Neural crest cell (in vitro differentiated cells): ENCODE measurements at regions not wholly inside any gene's neighbourhood (a gene's known extent, or its start where the extent isn't known, plus 50 kb on each side); places are given as distances from the start of the nearest gene placed in this dataset.

Source experiments
- DNase-seq: peaks from one replicate; pipeline ENCODE4 v3.0.0; 2021; ENCODE audit warnings: low read depth, mixed read lengths, low spot score
- H3K27ac Mint-ChIP-seq: one replicate; pipeline ENCODE4 v1.8.0; 2021; ENCODE audit warnings: mild to moderate bottlenecking, mixed read lengths; ENCODE audit not compliant: unreplicated experiment
- H3K27me3 Mint-ChIP-seq: 2 replicates; pipeline ENCODE4 v1.8.0; 2021; ENCODE audit warnings: low read depth, mild to moderate bottlenecking, mixed read lengths
- H3K36me3 Mint-ChIP-seq: 2 replicates; pipeline ENCODE4 v1.8.0; 2021; ENCODE audit warnings: low read depth, mild to moderate bottlenecking, mixed read lengths
- H3K4me1 Mint-ChIP-seq: 2 replicates; pipeline ENCODE4 v1.8.0; 2021; ENCODE audit warnings: mixed read lengths
- H3K4me3 Mint-ChIP-seq: one replicate; pipeline ENCODE4 v1.8.0; 2021; ENCODE audit warnings: mild to moderate bottlenecking, mixed read lengths
- H3K9me3 Mint-ChIP-seq: 2 replicates; pipeline ENCODE4 v1.8.0; 2021; ENCODE audit warnings: mixed read lengths
- TF ChIP-seq, protein P1 (sequence below): fragments of 200-600 bp; sonication (generic); conservative IDR thresholded peaks from 2 replicates; pipeline ENCODE4 v1.5.0; 2021; ENCODE audit warnings: antibody characterized with exemption, mild to moderate bottlenecking

DNA sequence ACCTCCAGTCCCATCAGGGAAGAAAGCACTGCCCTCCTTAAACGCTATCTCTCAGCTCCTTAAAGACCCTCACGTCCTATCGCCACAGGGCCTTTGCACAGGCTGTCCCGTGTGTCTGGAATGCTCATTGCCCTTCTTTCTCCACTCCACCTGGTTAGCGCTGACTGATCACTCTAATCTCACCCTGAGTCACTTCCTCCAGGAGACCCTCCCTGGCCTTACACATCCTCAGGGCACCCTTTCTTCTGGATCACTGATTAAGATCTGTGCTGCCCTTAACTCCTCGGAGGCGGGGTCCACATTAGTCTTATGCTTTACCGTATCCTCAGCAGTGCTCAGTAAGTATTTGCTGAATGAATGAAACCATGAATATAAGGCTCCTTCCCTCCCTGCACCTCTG lies 94.7 kb downstream of the SYNE3 start:
- no peak for DNase-seq
- H3K27ac Mint-ChIP-seq, result no peak overlapping the region
- peaks cover 3% of the 10 kb centered on the region for H3K36me3 Mint-ChIP-seq
- no peak overlapping the region for H3K4me3 Mint-ChIP-seq
- peaks cover 8% of the 10 kb centered on the region for H3K9me3 Mint-ChIP-seq
- H3K4me1 Mint-ChIP-seq, result peaks cover 5% of the 10 kb centered on the region
- H3K27me3 Mint-ChIP-seq, result peaks cover 7% of the 10 kb centered on the region
- TF ChIP-seq, protein P1, sequence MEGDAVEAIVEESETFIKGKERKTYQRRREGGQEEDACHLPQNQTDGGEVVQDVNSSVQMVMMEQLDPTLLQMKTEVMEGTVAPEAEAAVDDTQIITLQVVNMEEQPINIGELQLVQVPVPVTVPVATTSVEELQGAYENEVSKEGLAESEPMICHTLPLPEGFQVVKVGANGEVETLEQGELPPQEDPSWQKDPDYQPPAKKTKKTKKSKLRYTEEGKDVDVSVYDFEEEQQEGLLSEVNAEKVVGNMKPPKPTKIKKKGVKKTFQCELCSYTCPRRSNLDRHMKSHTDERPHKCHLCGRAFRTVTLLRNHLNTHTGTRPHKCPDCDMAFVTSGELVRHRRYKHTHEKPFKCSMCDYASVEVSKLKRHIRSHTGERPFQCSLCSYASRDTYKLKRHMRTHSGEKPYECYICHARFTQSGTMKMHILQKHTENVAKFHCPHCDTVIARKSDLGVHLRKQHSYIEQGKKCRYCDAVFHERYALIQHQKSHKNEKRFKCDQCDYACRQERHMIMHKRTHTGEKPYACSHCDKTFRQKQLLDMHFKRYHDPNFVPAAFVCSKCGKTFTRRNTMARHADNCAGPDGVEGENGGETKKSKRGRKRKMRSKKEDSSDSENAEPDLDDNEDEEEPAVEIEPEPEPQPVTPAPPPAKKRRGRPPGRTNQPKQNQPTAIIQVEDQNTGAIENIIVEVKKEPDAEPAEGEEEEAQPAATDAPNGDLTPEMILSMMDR, result no peak

DNA sequence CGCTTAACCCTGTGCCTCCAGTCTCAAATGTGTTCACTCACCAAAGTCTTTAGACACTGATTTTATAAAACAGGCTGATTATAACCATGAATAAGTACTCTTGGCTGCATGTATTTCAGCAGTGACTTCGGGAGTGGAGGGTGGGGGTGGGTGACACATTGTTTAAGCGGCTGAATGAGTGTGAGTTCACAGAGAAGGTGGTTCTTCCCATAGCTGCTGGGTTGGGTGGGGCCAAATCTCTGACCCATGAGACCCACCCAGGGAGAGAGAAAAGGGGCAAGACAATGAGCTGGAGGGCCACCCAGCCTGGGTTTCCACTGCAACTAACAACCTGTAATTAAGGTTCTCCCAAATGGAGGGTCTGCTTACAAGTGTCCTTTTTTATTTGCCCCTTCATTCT lies 96.4 kb downstream of the SYNE3 start:
- H3K4me1 Mint-ChIP-seq, result no peaks in the 10 kb centered on the region

DNA sequence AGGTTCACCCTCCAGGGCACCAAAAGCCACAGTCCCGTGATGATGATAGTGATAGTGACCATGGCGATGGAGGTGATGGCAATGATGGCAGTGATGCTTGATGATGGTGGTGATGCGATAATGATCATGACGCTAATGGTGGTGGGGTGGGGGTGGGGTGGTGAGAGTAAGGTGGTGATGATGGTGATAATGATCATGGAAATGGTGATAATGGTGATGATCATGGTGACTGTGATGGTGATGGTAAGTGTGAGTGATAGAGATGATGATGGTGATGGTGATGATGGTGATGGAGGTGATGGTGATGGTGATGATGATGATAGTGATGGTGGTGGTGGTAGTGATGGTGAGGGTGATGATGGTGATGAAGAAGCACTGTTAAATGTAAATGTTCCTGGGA lies 96.9 kb downstream of the SYNE3 start:
- H3K27me3 Mint-ChIP-seq, result peaks cover 7% of the 10 kb centered on the region
- DNase-seq, result no peak
- no peaks in the 10 kb centered on the region for H3K4me1 Mint-ChIP-seq
- TF ChIP-seq, protein P1, result no peak
- no peak overlapping the region for H3K4me3 Mint-ChIP-seq
- peaks cover 3% of the 10 kb centered on the region for H3K36me3 Mint-ChIP-seq
- H3K27ac Mint-ChIP-seq, result no peak overlapping the region
- peaks cover 8% of the 10 kb centered on the region for H3K9me3 Mint-ChIP-seq

More for the DNA sequence above, 96.4 kb downstream of the SYNE3 start:
- H3K27ac Mint-ChIP-seq, result no peak overlapping the region
- TF ChIP-seq, protein P1, result no peak
- peaks cover 8% of the 10 kb centered on the region for H3K9me3 Mint-ChIP-seq
- peaks cover 7% of the 10 kb centered on the region for H3K27me3 Mint-ChIP-seq
- no peak overlapping the region for H3K4me3 Mint-ChIP-seq
- peaks cover 3% of the 10 kb centered on the region for H3K36me3 Mint-ChIP-seq
- DNase-seq, result no peak

DNA sequence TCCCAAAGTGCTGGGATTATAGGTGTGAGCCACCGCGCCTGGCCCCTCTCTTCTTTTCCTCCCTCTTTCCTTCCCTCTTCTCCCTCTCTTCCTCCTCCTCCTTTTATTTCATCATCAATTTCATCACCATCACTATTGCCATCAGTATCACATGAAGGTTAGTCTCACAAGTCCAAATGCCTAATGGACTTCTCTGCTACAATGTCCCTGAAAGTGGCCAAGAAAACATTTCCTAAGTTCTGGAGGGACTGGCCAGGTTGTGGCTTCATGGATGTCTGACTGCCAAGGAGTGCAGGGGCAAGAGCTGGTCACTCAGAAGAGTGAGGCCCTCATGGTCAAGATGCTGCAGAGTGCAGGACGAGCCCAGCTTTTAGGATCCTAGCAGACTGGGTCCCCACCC lies 97.6 kb downstream of the SYNE3 start:
- Mint-ChIP-seq H3K4me3 (no peak overlapping the region), H3K9me3 (peaks cover 8% of the 10 kb centered on the region), H3K4me1 (no peaks in the 10 kb centered on the region), H3K36me3 (peaks cover 3% of the 10 kb centered on the region), H3K27ac (no peak overlapping the region), H3K27me3 (peaks cover 7% of the 10 kb centered on the region)
- TF ChIP-seq, protein P1, result no peak
- DNase-seq, result no peak

DNA sequence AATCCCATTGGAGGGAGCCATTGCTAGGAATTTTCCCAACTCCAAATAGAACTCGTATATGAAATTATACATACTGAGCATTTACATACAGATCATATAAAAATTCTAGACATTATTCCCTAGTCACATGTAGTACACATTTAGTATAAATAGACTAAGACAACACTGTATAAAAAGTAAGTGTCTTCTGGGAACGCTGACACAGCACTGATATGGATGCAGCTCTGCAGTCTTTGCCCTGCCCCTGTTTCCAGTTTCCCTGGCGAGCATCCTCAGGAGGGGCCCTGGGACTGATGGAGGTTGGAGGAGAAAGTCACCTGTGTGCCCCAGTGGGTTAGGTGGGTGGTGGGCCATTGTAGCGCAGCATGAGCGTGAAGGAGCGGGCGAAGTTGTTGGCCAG lies 97.8 kb upstream of the CLMN start:
- H3K27me3 Mint-ChIP-seq, result peaks cover 7% of the 10 kb centered on the region
- no peak for DNase-seq
- no peaks in the 10 kb centered on the region for H3K4me1 Mint-ChIP-seq
- TF ChIP-seq, protein P1, result no peak
- H3K4me3 Mint-ChIP-seq, result no peak overlapping the region
- H3K36me3 Mint-ChIP-seq, result peaks cover 3% of the 10 kb centered on the region
- H3K27ac Mint-ChIP-seq, result no peak overlapping the region
- H3K9me3 Mint-ChIP-seq, result peaks cover 8% of the 10 kb centered on the region

DNA sequence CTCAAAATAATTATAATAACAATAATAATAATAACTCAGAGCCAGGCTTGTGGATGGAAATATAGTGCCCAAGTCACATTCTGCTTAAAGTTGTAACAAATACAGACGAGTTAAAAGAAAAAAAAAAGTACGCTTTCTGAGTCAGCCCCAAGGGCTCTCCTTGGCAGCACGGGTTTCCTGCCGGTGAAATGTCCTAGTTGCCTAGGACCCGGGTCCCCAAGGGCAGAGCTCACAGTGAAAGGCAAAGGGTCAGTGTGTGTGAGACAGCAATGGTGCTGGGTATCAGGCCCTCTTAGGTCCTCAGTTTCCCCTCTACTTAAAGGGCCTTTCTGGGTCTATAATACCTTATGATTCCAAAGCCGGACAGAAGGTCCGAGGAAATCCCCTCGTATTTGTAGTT lies 96.3 kb upstream of the CLMN start:
- peaks cover 5% of the 10 kb centered on the region for H3K9me3 Mint-ChIP-seq
- peaks cover 3% of the 10 kb centered on the region for H3K36me3 Mint-ChIP-seq
- H3K4me3 Mint-ChIP-seq, result no peak overlapping the region
- no peaks in the 10 kb centered on the region for H3K4me1 Mint-ChIP-seq
- no peak overlapping the region for H3K27ac Mint-ChIP-seq
- no peak for DNase-seq
- TF ChIP-seq, protein P1, result no peak
- H3K27me3 Mint-ChIP-seq, result peaks cover 7% of the 10 kb centered on the region
